ENCODE measurements at regions not wholly inside any gene's neighbourhood (a gene's known extent, or its start where the extent isn't known, plus 50 kb on each side); places are given as distances from the start of the nearest gene placed in this dataset.

- H3K4me3 Mint-ChIP-seq (ENCODE audit: unreplicated experiment): no peak overlapping the region
Observed at GRCh38 chr3:29065211-29065785, 215.6 kb upstream of the RBMS3 start.

GRCh38 chr3:29067007-29067406, 213.9 kb upstream of the RBMS3 start:
- H3K4me1 Mint-ChIP-seq (ENCODE audit: low read depth): peaks cover 27% of the 10 kb centered on the region
- H3K27me3 Mint-ChIP-seq (ENCODE audit: low read depth): no peaks in the 10 kb centered on the region
- H3K27ac Mint-ChIP-seq (ENCODE audit: unreplicated experiment): no peak overlapping the region
- no peak overlapping the region for H3K4me3 Mint-ChIP-seq (ENCODE audit: unreplicated experiment)
- peaks cover 9% of the 10 kb centered on the region for H3K9me3 Mint-ChIP-seq (ENCODE audit: low read depth)
- no peak for DNase-seq (ENCODE audit: low spot score)
- TF ChIP-seq, protein P1, sequence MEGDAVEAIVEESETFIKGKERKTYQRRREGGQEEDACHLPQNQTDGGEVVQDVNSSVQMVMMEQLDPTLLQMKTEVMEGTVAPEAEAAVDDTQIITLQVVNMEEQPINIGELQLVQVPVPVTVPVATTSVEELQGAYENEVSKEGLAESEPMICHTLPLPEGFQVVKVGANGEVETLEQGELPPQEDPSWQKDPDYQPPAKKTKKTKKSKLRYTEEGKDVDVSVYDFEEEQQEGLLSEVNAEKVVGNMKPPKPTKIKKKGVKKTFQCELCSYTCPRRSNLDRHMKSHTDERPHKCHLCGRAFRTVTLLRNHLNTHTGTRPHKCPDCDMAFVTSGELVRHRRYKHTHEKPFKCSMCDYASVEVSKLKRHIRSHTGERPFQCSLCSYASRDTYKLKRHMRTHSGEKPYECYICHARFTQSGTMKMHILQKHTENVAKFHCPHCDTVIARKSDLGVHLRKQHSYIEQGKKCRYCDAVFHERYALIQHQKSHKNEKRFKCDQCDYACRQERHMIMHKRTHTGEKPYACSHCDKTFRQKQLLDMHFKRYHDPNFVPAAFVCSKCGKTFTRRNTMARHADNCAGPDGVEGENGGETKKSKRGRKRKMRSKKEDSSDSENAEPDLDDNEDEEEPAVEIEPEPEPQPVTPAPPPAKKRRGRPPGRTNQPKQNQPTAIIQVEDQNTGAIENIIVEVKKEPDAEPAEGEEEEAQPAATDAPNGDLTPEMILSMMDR (IDR thresholded peaks at IDR 0.05): no peak
- H3K36me3 Mint-ChIP-seq (ENCODE audit: low read depth): peaks cover 2% of the 10 kb centered on the region

More at GRCh38 chr3:29065211-29065785, 215.6 kb upstream of the RBMS3 start:
- TF ChIP-seq, protein P1 (IDR thresholded peaks at IDR 0.05): no peak
- peak overlapping the region; percentile 83 for H3K27ac Mint-ChIP-seq (ENCODE audit: unreplicated experiment)
- H3K9me3 Mint-ChIP-seq (ENCODE audit: low read depth): peaks cover 6% of the 10 kb centered on the region
- H3K4me1 Mint-ChIP-seq (ENCODE audit: low read depth): peaks cover 27% of the 10 kb centered on the region
- DNase-seq (ENCODE audit: low spot score): peak; percentile 91
- H3K27me3 Mint-ChIP-seq (ENCODE audit: low read depth): no peaks in the 10 kb centered on the region
- H3K36me3 Mint-ChIP-seq (ENCODE audit: low read depth): no peaks in the 10 kb centered on the region

GRCh38 chr3:29070959-29071634, 209.8 kb upstream of the RBMS3 start:
- Mint-ChIP-seq H3K27me3 (ENCODE audit: low read depth) (no peaks in the 10 kb centered on the region), H3K4me3 (ENCODE audit: unreplicated experiment) (no peak overlapping the region), H3K36me3 (ENCODE audit: low read depth) (peaks cover 5% of the 10 kb centered on the region), H3K27ac (ENCODE audit: unreplicated experiment) (no peak overlapping the region), H3K9me3 (ENCODE audit: low read depth) (peaks cover 14% of the 10 kb centered on the region), H3K4me1 (ENCODE audit: low read depth) (peaks cover 16% of the 10 kb centered on the region)
- DNase-seq (ENCODE audit: low spot score): no peak
- TF ChIP-seq, protein P1 (IDR thresholded peaks at IDR 0.05): no peak

DNA sequence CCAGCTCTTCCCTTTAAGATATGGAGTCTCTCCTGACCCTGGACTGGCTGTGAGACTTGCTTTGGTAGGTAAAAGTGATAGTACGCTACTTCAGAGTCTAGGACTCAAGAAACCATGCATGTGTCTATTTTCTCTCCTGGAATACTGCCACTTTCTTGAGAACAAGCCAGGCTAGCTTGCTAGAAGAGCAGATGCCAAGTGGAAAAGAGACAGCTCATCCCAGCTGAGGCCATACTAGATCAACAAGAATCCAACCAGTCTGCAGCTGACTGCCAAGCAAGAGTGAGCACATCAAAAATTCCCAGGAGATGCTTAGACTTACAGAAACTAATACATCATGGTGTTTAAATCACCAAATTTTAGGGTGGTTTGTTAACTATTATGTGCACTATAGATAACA, 208.3 kb upstream of the RBMS3 start:
- no peaks in the 10 kb centered on the region for H3K27me3 Mint-ChIP-seq (ENCODE audit: low read depth)

DNA sequence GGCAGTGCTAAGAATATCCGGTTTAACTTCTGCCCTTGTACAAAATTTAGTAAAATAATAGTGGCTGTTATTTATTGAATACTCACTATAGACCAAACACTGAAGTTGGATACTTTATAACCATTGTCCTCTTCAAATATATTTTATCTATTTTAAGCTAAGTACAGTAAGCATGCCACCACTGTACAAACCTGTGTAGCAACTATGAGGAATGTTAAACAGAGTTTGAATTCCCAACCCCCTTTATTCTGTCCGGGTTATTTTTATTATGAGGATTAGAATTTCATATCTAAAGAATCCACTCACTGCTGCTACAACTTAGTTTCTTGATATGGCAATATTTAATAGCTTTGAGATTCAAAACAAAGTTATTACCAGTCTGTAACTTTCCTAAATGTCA, 203.5 kb upstream of the RBMS3 start:
- H3K27me3 Mint-ChIP-seq (ENCODE audit: low read depth): no peaks in the 10 kb centered on the region
- TF ChIP-seq, protein P1 (IDR thresholded peaks at IDR 0.05): no peak
- DNase-seq (ENCODE audit: low spot score): no peak
- peaks cover 6% of the 10 kb centered on the region for H3K4me1 Mint-ChIP-seq (ENCODE audit: low read depth)
- peaks cover 3% of the 10 kb centered on the region for H3K9me3 Mint-ChIP-seq (ENCODE audit: low read depth)
- no peak overlapping the region for H3K4me3 Mint-ChIP-seq (ENCODE audit: unreplicated experiment)
- H3K36me3 Mint-ChIP-seq (ENCODE audit: low read depth): peaks cover 1% of the 10 kb centered on the region
- H3K27ac Mint-ChIP-seq (ENCODE audit: unreplicated experiment): no peak overlapping the region

More for the DNA sequence above, 208.3 kb upstream of the RBMS3 start:
- TF ChIP-seq, protein P1 (IDR thresholded peaks at IDR 0.05): no peak
- DNase-seq (ENCODE audit: low spot score): no peak
- H3K36me3 Mint-ChIP-seq (ENCODE audit: low read depth): peaks cover 5% of the 10 kb centered on the region
- H3K27ac Mint-ChIP-seq (ENCODE audit: unreplicated experiment): no peak overlapping the region
- no peak overlapping the region for H3K4me3 Mint-ChIP-seq (ENCODE audit: unreplicated experiment)
- H3K4me1 Mint-ChIP-seq (ENCODE audit: low read depth): peaks cover 7% of the 10 kb centered on the region
- H3K9me3 Mint-ChIP-seq (ENCODE audit: low read depth): peaks cover 14% of the 10 kb centered on the region

Measured in chondrocyte (in vitro differentiated cells).